Activated naive CD4-positive, alpha-beta T cell treated with anti-CD3 and anti-CD28 coated beads, Interleukin-2, amount 50 U/mL, for 24 hours (primary cell): ENCODE measurements at regions not wholly inside any gene's neighbourhood (a gene's known extent, or its start where the extent isn't known, plus 50 kb on each side); places are given as distances from the start of the nearest gene placed in this dataset.

Experiments used
- H3K27ac Mint-ChIP-seq: one replicate; pipeline ENCODE4 v1.8.0; 2021; ENCODE audit warnings: mild to moderate bottlenecking, mixed read lengths
- H3K27me3 Mint-ChIP-seq: one replicate; pipeline ENCODE4 v1.8.0; 2021; ENCODE audit warnings: mixed read lengths
- H3K36me3 Mint-ChIP-seq: one replicate; pipeline ENCODE4 v1.8.0; 2021; ENCODE audit warnings: mixed read lengths
- H3K4me1 Mint-ChIP-seq: one replicate; pipeline ENCODE4 v1.8.0; 2021; ENCODE audit warnings: mixed read lengths
- H3K4me3 Mint-ChIP-seq: one replicate; pipeline ENCODE4 v1.8.0; 2021; ENCODE audit warnings: mild to moderate bottlenecking, mixed read lengths
- H3K9me3 Mint-ChIP-seq: one replicate; pipeline ENCODE4 v1.8.0; 2021; ENCODE audit warnings: mixed read lengths

- H3K36me3 Mint-ChIP-seq: no peaks in the 10 kb centered on the region
- no peaks in the 10 kb centered on the region for H3K4me1 Mint-ChIP-seq
- H3K9me3 Mint-ChIP-seq: no peaks in the 10 kb centered on the region
- no peaks in the 10 kb centered on the region for H3K27me3 Mint-ChIP-seq
- no peak overlapping the region for H3K27ac Mint-ChIP-seq
- H3K4me3 Mint-ChIP-seq: no peak overlapping the region
Measured at GRCh38 chr4:130542953-130543352, 1447.0 kb downstream of the C4orf33 start.

GRCh38 chr4:130545171-130545570 lies 1449.2 kb downstream of the C4orf33 start:
- no peak overlapping the region for H3K27ac Mint-ChIP-seq
- no peak overlapping the region for H3K4me3 Mint-ChIP-seq
- no peaks in the 10 kb centered on the region for H3K36me3 Mint-ChIP-seq
- H3K27me3 Mint-ChIP-seq: no peaks in the 10 kb centered on the region
- H3K4me1 Mint-ChIP-seq: no peaks in the 10 kb centered on the region
- no peaks in the 10 kb centered on the region for H3K9me3 Mint-ChIP-seq

GRCh38 chr4:130545596-130545995 lies 1449.6 kb downstream of the C4orf33 start:
- no peak overlapping the region for H3K27ac Mint-ChIP-seq
- H3K9me3 Mint-ChIP-seq: no peaks in the 10 kb centered on the region
- H3K27me3 Mint-ChIP-seq: no peaks in the 10 kb centered on the region
- H3K4me3 Mint-ChIP-seq: no peak overlapping the region
- no peaks in the 10 kb centered on the region for H3K36me3 Mint-ChIP-seq
- H3K4me1 Mint-ChIP-seq: no peaks in the 10 kb centered on the region

GRCh38 chr4:130559268-130559667 lies 1463.3 kb downstream of the C4orf33 start:
- H3K4me1 Mint-ChIP-seq: no peaks in the 10 kb centered on the region
- H3K9me3 Mint-ChIP-seq: peaks cover 17% of the 10 kb centered on the region
- no peaks in the 10 kb centered on the region for H3K36me3 Mint-ChIP-seq
- no peak overlapping the region for H3K4me3 Mint-ChIP-seq
- H3K27ac Mint-ChIP-seq: no peak overlapping the region
- H3K27me3 Mint-ChIP-seq: no peaks in the 10 kb centered on the region

GRCh38 chr4:130563185-130563888 lies 1467.4 kb downstream of the C4orf33 start:
- Mint-ChIP-seq H3K4me3 (no peak overlapping the region), H3K9me3 (peaks cover 2% of the 10 kb centered on the region), H3K27me3 (no peaks in the 10 kb centered on the region), H3K27ac (no peak overlapping the region), H3K4me1 (no peaks in the 10 kb centered on the region), H3K36me3 (no peaks in the 10 kb centered on the region)

- Mint-ChIP-seq H3K4me3 (no peak overlapping the region), H3K27ac (no peak overlapping the region), H3K4me1 (no peaks in the 10 kb centered on the region), H3K9me3 (no peaks in the 10 kb centered on the region), H3K36me3 (no peaks in the 10 kb centered on the region), H3K27me3 (no peaks in the 10 kb centered on the region)
Measured at GRCh38 chr4:130563889-130564418, 1468.0 kb downstream of the C4orf33 start.

GRCh38 chr4:130568746-130569145 lies 1472.8 kb downstream of the C4orf33 start:
- no peaks in the 10 kb centered on the region for H3K27me3 Mint-ChIP-seq
- no peak overlapping the region for H3K27ac Mint-ChIP-seq
- no peaks in the 10 kb centered on the region for H3K4me1 Mint-ChIP-seq
- H3K4me3 Mint-ChIP-seq: no peak overlapping the region
- no peaks in the 10 kb centered on the region for H3K36me3 Mint-ChIP-seq
- peaks cover 5% of the 10 kb centered on the region for H3K9me3 Mint-ChIP-seq

- Mint-ChIP-seq H3K4me1 (no peaks in the 10 kb centered on the region), H3K4me3 (no peak overlapping the region), H3K36me3 (no peaks in the 10 kb centered on the region), H3K9me3 (peaks cover 10% of the 10 kb centered on the region), H3K27ac (no peak overlapping the region), H3K27me3 (no peaks in the 10 kb centered on the region)
Measured at GRCh38 chr4:130573742-130574141, 1477.8 kb downstream of the C4orf33 start.

- H3K27me3 Mint-ChIP-seq: no peaks in the 10 kb centered on the region
- H3K27ac Mint-ChIP-seq: no peak overlapping the region
- H3K4me3 Mint-ChIP-seq: no peak overlapping the region
- H3K4me1 Mint-ChIP-seq: no peaks in the 10 kb centered on the region
- no peaks in the 10 kb centered on the region for H3K36me3 Mint-ChIP-seq
- H3K9me3 Mint-ChIP-seq: peaks cover 10% of the 10 kb centered on the region
Measured at GRCh38 chr4:130574215-130574614, 1478.3 kb downstream of the C4orf33 start.

- no peaks in the 10 kb centered on the region for H3K27me3 Mint-ChIP-seq
- H3K27ac Mint-ChIP-seq: no peak overlapping the region
Measured at GRCh38 chr4:130576218-130576617, 1480.3 kb downstream of the C4orf33 start.

GRCh38 chr4:130591091-130591490 lies 1495.1 kb downstream of the C4orf33 start:
- H3K9me3 Mint-ChIP-seq: no peaks in the 10 kb centered on the region
- H3K4me1 Mint-ChIP-seq: no peaks in the 10 kb centered on the region
- H3K4me3 Mint-ChIP-seq: no peak overlapping the region
- no peaks in the 10 kb centered on the region for H3K36me3 Mint-ChIP-seq
- H3K27me3 Mint-ChIP-seq: no peaks in the 10 kb centered on the region
- H3K27ac Mint-ChIP-seq: no peak overlapping the region

More at GRCh38 chr4:130576218-130576617, 1480.3 kb downstream of the C4orf33 start:
- Mint-ChIP-seq H3K4me1 (no peaks in the 10 kb centered on the region), H3K9me3 (peaks cover 10% of the 10 kb centered on the region), H3K36me3 (no peaks in the 10 kb centered on the region), H3K4me3 (no peak overlapping the region)

- Mint-ChIP-seq H3K4me1 (no peaks in the 10 kb centered on the region), H3K27me3 (no peaks in the 10 kb centered on the region), H3K36me3 (no peaks in the 10 kb centered on the region), H3K4me3 (no peak overlapping the region), H3K9me3 (peaks cover 5% of the 10 kb centered on the region), H3K27ac (no peak overlapping the region)
Measured at GRCh38 chr4:130600706-130601105, 1504.8 kb downstream of the C4orf33 start.

GRCh38 chr4:130603043-130603442 lies 1507.1 kb downstream of the C4orf33 start:
- no peak overlapping the region for H3K4me3 Mint-ChIP-seq
- no peaks in the 10 kb centered on the region for H3K9me3 Mint-ChIP-seq
- H3K4me1 Mint-ChIP-seq: no peaks in the 10 kb centered on the region
- no peaks in the 10 kb centered on the region for H3K27me3 Mint-ChIP-seq
- H3K36me3 Mint-ChIP-seq: no peaks in the 10 kb centered on the region
- H3K27ac Mint-ChIP-seq: no peak overlapping the region

GRCh38 chr4:130608121-130608520 lies 1512.2 kb downstream of the C4orf33 start:
- Mint-ChIP-seq H3K27ac (no peak overlapping the region), H3K9me3 (no peaks in the 10 kb centered on the region), H3K36me3 (no peaks in the 10 kb centered on the region), H3K4me1 (no peaks in the 10 kb centered on the region), H3K4me3 (no peak overlapping the region), H3K27me3 (no peaks in the 10 kb centered on the region)

- Mint-ChIP-seq H3K4me1 (no peaks in the 10 kb centered on the region), H3K36me3 (no peaks in the 10 kb centered on the region), H3K27ac (no peak overlapping the region), H3K4me3 (no peak overlapping the region), H3K27me3 (no peaks in the 10 kb centered on the region), H3K9me3 (peaks cover 8% of the 10 kb centered on the region)
Measured at GRCh38 chr4:130628531-130628930, 1532.6 kb downstream of the C4orf33 start.

GRCh38 chr4:130632731-130633604 lies 1537.0 kb downstream of the C4orf33 start:
- H3K27me3 Mint-ChIP-seq: no peaks in the 10 kb centered on the region
- H3K4me3 Mint-ChIP-seq: no peak overlapping the region
- H3K4me1 Mint-ChIP-seq: no peaks in the 10 kb centered on the region

More at GRCh38 chr4:130632731-130633604, 1537.0 kb downstream of the C4orf33 start:
- Mint-ChIP-seq H3K27ac (no peak overlapping the region), H3K9me3 (peaks cover 10% of the 10 kb centered on the region), H3K36me3 (no peaks in the 10 kb centered on the region)
